22Rv1 (cell line): ENCODE measurements at regions not wholly inside any gene's neighbourhood (a gene's known extent, or its start where the extent isn't known, plus 50 kb on each side); places are given as distances from the start of the nearest gene placed in this dataset.

ENCODE experiments used
- H3K27ac ChIP-seq: fragments of 450-650 bp; 2 replicates; pipeline ENCODE4 v1.5.1; 2017
- ZFX ChIP-seq: fragments of 450-650 bp; IDR thresholded peaks from 2 replicates; pipeline ENCODE4 v1.6.1; 2017; ENCODE audit warnings: antibody characterized with exemption, borderline replicate concordance
- TF ChIP-seq, protein P1 (sequence below): fragments of 450-650 bp; IDR thresholded peaks from 2 replicates; pipeline ENCODE4 v1.5.1; 2017; ENCODE audit warnings: mild to moderate bottlenecking

DNA sequence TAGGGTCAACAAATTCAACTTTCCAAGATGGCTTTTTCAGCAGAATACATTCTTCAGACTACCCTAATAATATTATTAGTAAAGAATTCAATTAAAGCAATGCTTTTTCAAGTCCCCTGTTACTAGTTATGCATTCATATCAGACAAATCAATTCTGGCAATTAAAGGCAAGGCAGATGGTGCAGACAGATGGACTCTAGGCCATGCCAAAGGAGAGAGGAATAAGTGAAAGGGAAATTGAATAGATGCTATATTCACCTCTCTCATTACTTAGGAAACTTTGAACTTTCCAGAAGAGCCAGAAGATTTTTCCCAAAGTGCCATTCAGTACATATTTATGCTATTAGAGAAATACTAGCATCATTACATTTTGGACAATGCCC lies 487.7 kb upstream of the RASGRP1 start:
- H3K27ac ChIP-seq = no peak overlapping the region
- TF ChIP-seq, protein P1, sequence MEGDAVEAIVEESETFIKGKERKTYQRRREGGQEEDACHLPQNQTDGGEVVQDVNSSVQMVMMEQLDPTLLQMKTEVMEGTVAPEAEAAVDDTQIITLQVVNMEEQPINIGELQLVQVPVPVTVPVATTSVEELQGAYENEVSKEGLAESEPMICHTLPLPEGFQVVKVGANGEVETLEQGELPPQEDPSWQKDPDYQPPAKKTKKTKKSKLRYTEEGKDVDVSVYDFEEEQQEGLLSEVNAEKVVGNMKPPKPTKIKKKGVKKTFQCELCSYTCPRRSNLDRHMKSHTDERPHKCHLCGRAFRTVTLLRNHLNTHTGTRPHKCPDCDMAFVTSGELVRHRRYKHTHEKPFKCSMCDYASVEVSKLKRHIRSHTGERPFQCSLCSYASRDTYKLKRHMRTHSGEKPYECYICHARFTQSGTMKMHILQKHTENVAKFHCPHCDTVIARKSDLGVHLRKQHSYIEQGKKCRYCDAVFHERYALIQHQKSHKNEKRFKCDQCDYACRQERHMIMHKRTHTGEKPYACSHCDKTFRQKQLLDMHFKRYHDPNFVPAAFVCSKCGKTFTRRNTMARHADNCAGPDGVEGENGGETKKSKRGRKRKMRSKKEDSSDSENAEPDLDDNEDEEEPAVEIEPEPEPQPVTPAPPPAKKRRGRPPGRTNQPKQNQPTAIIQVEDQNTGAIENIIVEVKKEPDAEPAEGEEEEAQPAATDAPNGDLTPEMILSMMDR = no peak
- TF ChIP-seq ZFX = no peak

DNA sequence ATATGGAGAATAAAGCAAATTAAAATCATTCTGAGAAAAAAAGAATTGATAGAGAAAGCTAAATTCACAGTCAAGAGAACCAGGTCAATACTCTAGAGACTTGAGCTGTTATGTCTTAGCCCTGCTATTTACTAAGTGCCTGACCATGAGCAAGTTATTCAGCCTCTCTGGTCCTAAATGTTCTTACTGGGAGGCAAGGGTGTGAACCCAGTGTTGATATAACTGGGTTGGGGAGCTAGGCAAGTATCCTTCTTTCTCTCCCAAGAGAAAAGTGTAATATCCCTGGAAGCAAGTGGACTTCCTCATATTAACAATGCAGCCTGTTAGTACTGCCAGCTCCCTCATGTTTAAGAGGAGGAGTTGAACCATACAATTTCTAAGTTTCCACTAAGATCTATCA lies 488.9 kb upstream of the RASGRP1 start:
- TF ChIP-seq ZFX = no peak
- TF ChIP-seq, protein P1 = no peak
- H3K27ac ChIP-seq = no peak overlapping the region

DNA sequence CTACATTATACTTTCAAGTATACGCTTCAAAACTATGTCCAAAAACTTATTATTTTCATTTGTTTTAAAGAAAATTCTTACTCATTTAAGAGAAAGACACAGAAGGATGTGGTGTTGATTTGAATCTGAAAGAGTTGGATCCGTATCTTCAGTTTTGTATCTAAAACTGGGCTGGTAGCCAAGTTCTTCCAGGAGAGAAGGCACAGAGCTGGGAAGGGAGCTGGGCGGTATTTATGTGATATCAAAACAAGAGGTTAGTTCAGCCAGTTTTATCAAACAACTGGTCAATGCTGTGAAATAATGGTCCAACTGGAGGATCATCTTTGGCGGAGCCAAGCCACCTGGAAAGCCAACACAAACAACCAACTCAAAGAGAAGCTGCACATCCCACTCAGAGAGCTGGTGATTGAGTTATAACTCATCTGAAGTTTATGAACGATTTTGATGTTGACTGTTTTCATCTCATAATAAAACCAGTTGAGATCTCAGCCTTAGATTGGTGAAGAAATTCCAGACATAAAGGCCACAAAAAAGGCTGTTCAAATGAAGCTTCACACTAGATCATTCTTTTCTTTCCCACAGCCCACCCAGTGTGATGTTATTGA lies 489.6 kb upstream of the RASGRP1 start:
- H3K27ac ChIP-seq = no peak overlapping the region
- TF ChIP-seq ZFX = no peak
- TF ChIP-seq, protein P1 = no peak

GRCh38 chr15:39056357-39056756 lies 491.7 kb upstream of the RASGRP1 start:
- no peak overlapping the region for H3K27ac ChIP-seq
- TF ChIP-seq, protein P1 = no peak
- TF ChIP-seq ZFX = no peak

GRCh38 chr15:39058351-39059131 lies 493.9 kb upstream of the RASGRP1 start:
- TF ChIP-seq, protein P1 = no peak
- TF ChIP-seq ZFX = no peak
- H3K27ac ChIP-seq = no peak overlapping the region

GRCh38 chr15:39059917-39060316 lies 495.3 kb upstream of the RASGRP1 start:
- H3K27ac ChIP-seq = no peak overlapping the region
- TF ChIP-seq ZFX = no peak
- TF ChIP-seq, protein P1 = no peak

DNA sequence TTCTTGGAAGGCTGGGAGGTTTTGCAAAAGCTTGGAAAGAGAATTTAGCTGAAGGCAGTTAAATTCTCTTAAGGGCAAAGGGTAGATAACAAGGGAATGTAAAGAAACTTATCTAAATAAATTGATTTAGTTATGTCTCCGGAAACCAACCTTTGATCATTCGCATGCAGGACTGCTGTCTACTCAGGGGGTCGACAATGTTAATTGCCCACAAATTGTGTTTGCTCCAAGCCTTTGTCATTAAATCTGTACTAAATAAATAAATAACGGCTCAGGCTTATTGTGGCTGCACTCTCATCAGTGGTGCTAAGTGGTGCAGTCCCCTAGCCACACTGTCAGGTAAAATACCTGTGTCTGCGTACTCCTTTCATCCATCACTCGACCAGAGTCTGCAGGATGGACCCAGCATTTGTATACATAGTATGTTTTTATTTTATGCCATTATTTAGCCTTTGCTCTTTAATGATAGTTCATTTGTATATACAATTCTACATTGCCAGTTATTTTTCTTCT lies 497.4 kb upstream of the RASGRP1 start:
- TF ChIP-seq, protein P1 = no peak
- no peak for TF ChIP-seq ZFX
- H3K27ac ChIP-seq = no peak overlapping the region
